Parathyroid adenoma (tissue), 2 donors: ENCODE measurements at regions not wholly inside any gene's neighbourhood (a gene's known extent, or its start where the extent isn't known, plus 50 kb on each side); places are given as distances from the start of the nearest gene placed in this dataset.

Experiments used
- H2AFZ ChIP-seq: fragments of 300-600 bp; sonication (generic); one replicate; pipeline ENCODE4 v1.7.0; 2017; ENCODE audit warnings: antibody characterized with exemption, mild to moderate bottlenecking
- H3K27ac ChIP-seq: fragments of 300-600 bp; sonication (generic); one replicate; pipeline ENCODE4 v1.7.0; 2017
- H3K27me3 ChIP-seq: fragments of 300-600 bp; sonication (generic); one replicate; pipeline ENCODE4 v1.7.0; 2017; ENCODE audit warnings: low read length; ENCODE audit not compliant: control insufficient read depth, insufficient read depth
- H3K36me3 ChIP-seq: fragments of 300-600 bp; sonication (generic); one replicate; pipeline ENCODE4 v1.7.0; 2017; ENCODE audit warnings: low read length; ENCODE audit not compliant: control insufficient read depth, insufficient read depth
- H3K4me1 ChIP-seq: fragments of 300-600 bp; sonication (generic); one replicate; pipeline ENCODE4 v1.7.0; 2017; ENCODE audit warnings: control low read depth
- H3K4me2 ChIP-seq: fragments of 300-600 bp; sonication (generic); one replicate; pipeline ENCODE4 v1.7.0; 2017; ENCODE audit warnings: low read length
- H3K4me3 ChIP-seq: fragments of 300-600 bp; sonication (generic); one replicate; pipeline ENCODE4 v1.7.0; 2017; ENCODE audit warnings: low read depth, low read length
- H3K79me2 ChIP-seq: fragments of 300-600 bp; sonication (generic); one replicate; pipeline ENCODE4 v1.7.0; 2017; ENCODE audit warnings: control low read depth
- H3K9ac ChIP-seq: fragments of 300-600 bp; sonication (generic); one replicate; pipeline ENCODE4 v1.7.0; 2017; ENCODE audit warnings: mild to moderate bottlenecking
- H3K9me3 ChIP-seq: fragments of 300-600 bp; sonication (generic); one replicate; pipeline ENCODE4 v1.7.0; 2017; ENCODE audit warnings: low read length; ENCODE audit not compliant: control insufficient read depth
- CTCF ChIP-seq: fragments of 300-600 bp; sonication (generic); IDR thresholded peaks from one replicate; pipeline ENCODE4 v1.7.0; 2017; ENCODE audit warnings: antibody characterized with exemption, mild to moderate bottlenecking
- donor health status: primary hyperparathyroidism.

- Histone ChIP-seq H2AFZ (no peak overlapping the region), H3K79me2 (no peaks in the 10 kb centered on the region), H3K9ac (no peak overlapping the region), H3K9me3 (no peaks in the 10 kb centered on the region), H3K27me3 (no peaks in the 10 kb centered on the region), H3K4me2 (no peak overlapping the region), H3K4me3 (no peak overlapping the region), H3K4me1 (no peaks in the 10 kb centered on the region), H3K36me3 (no peaks in the 10 kb centered on the region), H3K27ac (no peak overlapping the region)
- no peak for TF ChIP-seq CTCF
These were observed 138.4 kb upstream of the DLGAP1 start for GRCh38 chr18:4593459-4593858.

- Histone ChIP-seq H3K27me3 (no peaks in the 10 kb centered on the region), H3K9ac (no peak overlapping the region), H3K36me3 (no peaks in the 10 kb centered on the region), H3K4me3 (no peak overlapping the region), H2AFZ (no peak overlapping the region), H3K9me3 (no peaks in the 10 kb centered on the region), H3K4me2 (no peak overlapping the region), H3K27ac (no peak overlapping the region), H3K79me2 (no peaks in the 10 kb centered on the region), H3K4me1 (no peaks in the 10 kb centered on the region)
- TF ChIP-seq CTCF = no peak
These were observed 134.1 kb upstream of the DLGAP1 start for GRCh38 chr18:4589056-4589800.

GRCh38 chr18:4587204-4587603, 132.1 kb upstream of the DLGAP1 start:
- no peaks in the 10 kb centered on the region for H3K9me3 ChIP-seq
- H3K4me2 ChIP-seq = no peak overlapping the region
- no peak overlapping the region for H3K27ac ChIP-seq
- TF ChIP-seq CTCF = no peak
- no peaks in the 10 kb centered on the region for H3K79me2 ChIP-seq
- H3K4me1 ChIP-seq = no peaks in the 10 kb centered on the region
- H3K4me3 ChIP-seq = no peak overlapping the region
- no peaks in the 10 kb centered on the region for H3K27me3 ChIP-seq
- H3K9ac ChIP-seq = no peak overlapping the region
- H2AFZ ChIP-seq = no peak overlapping the region
- no peaks in the 10 kb centered on the region for H3K36me3 ChIP-seq

- Histone ChIP-seq H3K9me3 (no peaks in the 10 kb centered on the region), H3K36me3 (no peaks in the 10 kb centered on the region), H3K4me1 (no peaks in the 10 kb centered on the region), H3K4me2 (no peak overlapping the region), H3K27ac (no peak overlapping the region), H3K79me2 (no peaks in the 10 kb centered on the region), H3K4me3 (no peak overlapping the region), H3K27me3 (no peaks in the 10 kb centered on the region), H2AFZ (no peak overlapping the region), H3K9ac (no peak overlapping the region)
- no peak for TF ChIP-seq CTCF
These were observed 131.6 kb upstream of the DLGAP1 start for GRCh38 chr18:4586731-4587130.
